ENCODE measurements at regions not wholly inside any gene's neighbourhood (a gene's known extent, or its start where the extent isn't known, plus 50 kb on each side); places are given as distances from the start of the nearest gene placed in this dataset.

- H2AFZ ChIP-seq (ENCODE audit: low read depth), result no peak overlapping the region
- no peak overlapping the region for H3K9ac ChIP-seq
- no peak overlapping the region for H3K4me3 ChIP-seq (IDR thresholded peaks at IDR 0.05; ENCODE audit: insufficient read depth, low read depth, low read length)
- no peak overlapping the region for H3K27ac ChIP-seq
- TF ChIP-seq, protein P1, sequence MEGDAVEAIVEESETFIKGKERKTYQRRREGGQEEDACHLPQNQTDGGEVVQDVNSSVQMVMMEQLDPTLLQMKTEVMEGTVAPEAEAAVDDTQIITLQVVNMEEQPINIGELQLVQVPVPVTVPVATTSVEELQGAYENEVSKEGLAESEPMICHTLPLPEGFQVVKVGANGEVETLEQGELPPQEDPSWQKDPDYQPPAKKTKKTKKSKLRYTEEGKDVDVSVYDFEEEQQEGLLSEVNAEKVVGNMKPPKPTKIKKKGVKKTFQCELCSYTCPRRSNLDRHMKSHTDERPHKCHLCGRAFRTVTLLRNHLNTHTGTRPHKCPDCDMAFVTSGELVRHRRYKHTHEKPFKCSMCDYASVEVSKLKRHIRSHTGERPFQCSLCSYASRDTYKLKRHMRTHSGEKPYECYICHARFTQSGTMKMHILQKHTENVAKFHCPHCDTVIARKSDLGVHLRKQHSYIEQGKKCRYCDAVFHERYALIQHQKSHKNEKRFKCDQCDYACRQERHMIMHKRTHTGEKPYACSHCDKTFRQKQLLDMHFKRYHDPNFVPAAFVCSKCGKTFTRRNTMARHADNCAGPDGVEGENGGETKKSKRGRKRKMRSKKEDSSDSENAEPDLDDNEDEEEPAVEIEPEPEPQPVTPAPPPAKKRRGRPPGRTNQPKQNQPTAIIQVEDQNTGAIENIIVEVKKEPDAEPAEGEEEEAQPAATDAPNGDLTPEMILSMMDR (conservative IDR thresholded peaks at IDR 0.05; ENCODE audit: low read depth, low read length), result no peak
- H3K79me2 ChIP-seq (ENCODE audit: insufficient read depth, low read depth), result no peaks in the 10 kb centered on the region
- no peaks in the 10 kb centered on the region for H4K20me1 ChIP-seq (ENCODE audit: insufficient read depth)
- H3K4me2 ChIP-seq, result no peak overlapping the region
- no peaks in the 10 kb centered on the region; the same call in 1 of the 2 replicates for H3K36me3 ChIP-seq (ENCODE audit: insufficient read depth)
- H3K4me1 ChIP-seq (ENCODE audit: low read depth, poor library complexity, severe bottlenecking), result no peaks in the 10 kb centered on the region
- no peaks in the 10 kb centered on the region for H3K27me3 ChIP-seq (ENCODE audit: insufficient read depth, low read depth)
These were observed 96.9 kb downstream of the SYNE3 start for GRCh38 chr14:95419569-95419968.

DNA sequence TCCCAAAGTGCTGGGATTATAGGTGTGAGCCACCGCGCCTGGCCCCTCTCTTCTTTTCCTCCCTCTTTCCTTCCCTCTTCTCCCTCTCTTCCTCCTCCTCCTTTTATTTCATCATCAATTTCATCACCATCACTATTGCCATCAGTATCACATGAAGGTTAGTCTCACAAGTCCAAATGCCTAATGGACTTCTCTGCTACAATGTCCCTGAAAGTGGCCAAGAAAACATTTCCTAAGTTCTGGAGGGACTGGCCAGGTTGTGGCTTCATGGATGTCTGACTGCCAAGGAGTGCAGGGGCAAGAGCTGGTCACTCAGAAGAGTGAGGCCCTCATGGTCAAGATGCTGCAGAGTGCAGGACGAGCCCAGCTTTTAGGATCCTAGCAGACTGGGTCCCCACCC, 97.6 kb downstream of the SYNE3 start:
- Histone ChIP-seq H3K27me3 (ENCODE audit: insufficient read depth, low read depth) (no peaks in the 10 kb centered on the region), H3K4me1 (ENCODE audit: low read depth, poor library complexity, severe bottlenecking) (no peaks in the 10 kb centered on the region), H3K36me3 (ENCODE audit: insufficient read depth) (no peaks in the 10 kb centered on the region; the same call in 1 of the 2 replicates), H3K4me2 (no peak overlapping the region), H3K9ac (no peak overlapping the region), H2AFZ (ENCODE audit: low read depth) (no peak overlapping the region), H3K4me3 (IDR thresholded peaks at IDR 0.05; ENCODE audit: insufficient read depth, low read depth, low read length) (no peak overlapping the region), H3K27ac (no peak overlapping the region), H3K79me2 (ENCODE audit: insufficient read depth, low read depth) (no peaks in the 10 kb centered on the region), H4K20me1 (ENCODE audit: insufficient read depth) (no peaks in the 10 kb centered on the region)
- TF ChIP-seq, protein P1 (conservative IDR thresholded peaks at IDR 0.05; ENCODE audit: low read depth, low read length), result no peak

DNA sequence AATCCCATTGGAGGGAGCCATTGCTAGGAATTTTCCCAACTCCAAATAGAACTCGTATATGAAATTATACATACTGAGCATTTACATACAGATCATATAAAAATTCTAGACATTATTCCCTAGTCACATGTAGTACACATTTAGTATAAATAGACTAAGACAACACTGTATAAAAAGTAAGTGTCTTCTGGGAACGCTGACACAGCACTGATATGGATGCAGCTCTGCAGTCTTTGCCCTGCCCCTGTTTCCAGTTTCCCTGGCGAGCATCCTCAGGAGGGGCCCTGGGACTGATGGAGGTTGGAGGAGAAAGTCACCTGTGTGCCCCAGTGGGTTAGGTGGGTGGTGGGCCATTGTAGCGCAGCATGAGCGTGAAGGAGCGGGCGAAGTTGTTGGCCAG, 97.8 kb upstream of the CLMN start:
- Histone ChIP-seq H3K79me2 (ENCODE audit: insufficient read depth, low read depth) (no peaks in the 10 kb centered on the region), H3K36me3 (ENCODE audit: insufficient read depth) (no peaks in the 10 kb centered on the region; the same call in 1 of the 2 replicates), H3K4me1 (ENCODE audit: low read depth, poor library complexity, severe bottlenecking) (no peaks in the 10 kb centered on the region), H3K9ac (no peak overlapping the region), H3K4me2 (no peak overlapping the region), H3K27me3 (ENCODE audit: insufficient read depth, low read depth) (no peaks in the 10 kb centered on the region), H3K27ac (no peak overlapping the region), H2AFZ (ENCODE audit: low read depth) (no peak overlapping the region), H3K4me3 (IDR thresholded peaks at IDR 0.05; ENCODE audit: insufficient read depth, low read depth, low read length) (no peak overlapping the region), H4K20me1 (ENCODE audit: insufficient read depth) (no peaks in the 10 kb centered on the region)
- TF ChIP-seq, protein P1 (conservative IDR thresholded peaks at IDR 0.05; ENCODE audit: low read depth, low read length), result no peak

- H3K9ac ChIP-seq, result no peak overlapping the region
- no peaks in the 10 kb centered on the region; the same call in 1 of the 2 replicates for H3K36me3 ChIP-seq (ENCODE audit: insufficient read depth)
- H3K4me2 ChIP-seq, result no peak overlapping the region
- H3K27ac ChIP-seq, result no peak overlapping the region
- no peaks in the 10 kb centered on the region for H4K20me1 ChIP-seq (ENCODE audit: insufficient read depth)
- no peaks in the 10 kb centered on the region for H3K4me1 ChIP-seq (ENCODE audit: low read depth, poor library complexity, severe bottlenecking)
- TF ChIP-seq, protein P1 (conservative IDR thresholded peaks at IDR 0.05; ENCODE audit: low read depth, low read length), result no peak
- H3K27me3 ChIP-seq (ENCODE audit: insufficient read depth, low read depth), result no peaks in the 10 kb centered on the region
- no peaks in the 10 kb centered on the region for H3K79me2 ChIP-seq (ENCODE audit: insufficient read depth, low read depth)
- no peak overlapping the region for H2AFZ ChIP-seq (ENCODE audit: low read depth)
- no peak overlapping the region for H3K4me3 ChIP-seq (IDR thresholded peaks at IDR 0.05; ENCODE audit: insufficient read depth, low read depth, low read length)
These were observed 96.3 kb upstream of the CLMN start for GRCh38 chr14:95415993-95416392.
